ACHN (cell line): ENCODE measurements at regions not wholly inside any gene's neighbourhood (a gene's known extent, or its start where the extent isn't known, plus 50 kb on each side); places are given as distances from the start of the nearest gene placed in this dataset.

Experiments used
- DNase-seq: peaks from one replicate; pipeline ENCODE4 v3.0.0-alpha.2; 2015
- in situ Hi-C: cut with HindIII; loops from 2 replicates; pipeline ENCODE4 v1.10.0; 2017; ENCODE audit warnings: low sequenced_read_pairs, low pct_ligation_motif_present, low pct_unique_long_range_greater_than_20kb

DNA sequence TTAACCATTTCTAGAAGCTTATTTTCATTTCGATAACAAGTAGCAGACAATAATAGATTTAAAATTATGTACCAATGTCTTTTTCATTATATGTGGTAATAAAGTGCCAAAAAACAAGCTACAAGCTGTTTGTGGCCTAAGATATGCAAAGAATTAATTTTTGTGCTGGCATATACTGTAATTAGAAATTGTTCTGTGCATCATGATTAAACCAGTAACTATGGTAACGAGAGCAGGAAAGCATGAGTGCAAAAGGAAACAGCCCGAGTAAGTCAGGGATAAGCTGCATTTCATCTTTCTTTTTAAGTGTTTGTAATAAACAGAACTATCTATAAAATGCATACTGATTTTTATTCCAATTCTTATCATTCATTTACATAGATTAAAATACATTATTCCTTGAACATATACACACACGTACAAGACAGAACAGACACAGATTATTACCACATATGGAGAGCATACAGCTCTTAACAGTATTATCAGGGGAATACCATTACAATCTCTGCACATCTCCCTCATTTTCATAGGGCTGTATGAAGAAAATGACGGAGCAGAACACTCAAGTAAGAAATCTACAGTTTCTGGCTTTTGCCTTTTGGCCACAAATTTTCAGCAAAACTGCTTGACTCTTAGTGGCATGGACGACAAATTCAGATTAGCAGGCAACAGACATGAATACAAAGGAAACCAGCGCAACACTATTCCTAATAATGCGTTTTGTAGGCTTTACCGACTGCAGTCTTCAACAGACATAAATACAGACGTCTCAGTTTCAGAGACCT is 121.3 kb upstream of the WDR17 start:
- DNase-seq: no peak
- in situ Hi-C loops: no loop called here

- in situ Hi-C loops: no loop called here
- no peak for DNase-seq
Measured at GRCh38 chr4:175946472-175947116, 119.0 kb upstream of the WDR17 start.

DNA sequence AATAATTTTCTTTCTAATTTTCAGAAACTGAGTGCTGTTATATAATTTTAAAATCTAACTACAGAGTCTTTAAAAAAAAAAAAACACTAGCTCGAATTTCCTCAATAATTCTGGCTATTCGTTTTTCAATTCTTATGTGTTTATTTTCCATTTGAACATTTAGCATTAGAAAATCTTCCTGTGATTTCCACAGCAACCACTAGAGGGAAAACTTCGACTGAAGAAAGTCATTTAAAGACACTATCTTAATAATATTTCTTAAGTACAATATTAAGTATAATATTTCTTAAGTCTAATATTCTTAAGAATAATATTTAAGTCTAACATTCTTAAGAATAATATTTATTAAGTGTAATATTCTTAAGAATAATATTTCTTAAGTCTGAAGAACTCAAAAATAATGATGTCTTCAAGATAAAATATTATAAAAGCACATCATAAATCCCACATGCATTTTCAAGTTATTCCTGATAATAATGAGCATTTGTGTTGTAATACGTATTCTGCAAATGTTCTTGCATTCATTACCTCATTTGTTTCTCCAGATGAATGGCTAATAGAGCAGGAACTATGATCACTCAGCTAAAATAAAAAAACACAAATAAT is 118.4 kb upstream of the WDR17 start:
- peak; percentile 37 for DNase-seq
- in situ Hi-C loops: no loop called here

GRCh38 chr4:175951794-175952193 is 113.8 kb upstream of the WDR17 start:
- DNase-seq: no peak
- in situ Hi-C loops: no loop called here

DNA sequence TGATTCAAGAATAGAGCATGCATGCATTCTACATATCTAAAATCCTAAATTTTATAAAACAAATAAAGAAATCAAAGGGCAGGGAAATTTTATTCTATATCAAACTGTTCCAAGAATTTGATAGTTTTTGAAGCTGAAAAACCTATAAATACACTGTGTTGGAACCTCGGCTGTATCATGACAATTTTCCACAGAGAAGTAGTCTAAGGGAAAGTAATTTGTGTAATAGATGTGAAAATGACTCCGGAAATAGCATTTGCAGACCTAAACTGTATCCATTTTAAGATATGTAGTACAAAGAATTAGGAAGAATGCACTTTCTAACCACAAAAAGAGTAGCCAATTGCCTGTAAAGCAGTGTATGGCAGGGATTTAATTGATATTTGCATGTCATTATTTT is 112.5 kb upstream of the WDR17 start:
- no peak for DNase-seq
- in situ Hi-C loops: no loop called here

DNA sequence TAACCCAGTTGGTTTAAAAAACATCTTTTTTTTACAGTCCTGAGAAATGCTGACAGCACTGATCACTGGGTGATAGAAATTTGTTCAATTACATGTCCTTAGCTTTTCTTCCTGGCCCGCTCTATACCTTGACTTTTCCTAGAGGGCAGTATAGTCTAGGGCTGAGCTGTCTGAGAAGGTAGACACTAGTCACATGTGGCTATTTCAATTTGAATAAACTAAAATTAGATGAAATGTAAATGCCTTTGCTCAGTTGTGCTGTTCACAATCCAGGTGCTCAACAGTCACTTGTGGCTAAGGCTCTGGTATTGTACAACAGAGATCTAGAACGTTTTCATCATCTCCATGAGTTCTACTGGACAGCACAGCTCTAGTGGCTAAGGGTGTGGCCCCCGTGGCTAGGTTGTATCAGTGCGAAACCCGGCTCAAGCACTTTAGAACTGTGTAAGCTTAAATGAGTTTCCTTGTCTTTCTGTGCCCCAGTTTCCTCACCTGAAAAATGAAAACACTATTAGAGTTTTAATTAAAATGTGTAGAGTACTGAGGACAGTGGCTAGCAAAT is 111.6 kb upstream of the WDR17 start:
- in situ Hi-C loops: no loop called here
- no peak for DNase-seq

GRCh38 chr4:175954685-175955084 is 111.0 kb upstream of the WDR17 start:
- no peak for DNase-seq
- in situ Hi-C loops: no loop called here

DNA sequence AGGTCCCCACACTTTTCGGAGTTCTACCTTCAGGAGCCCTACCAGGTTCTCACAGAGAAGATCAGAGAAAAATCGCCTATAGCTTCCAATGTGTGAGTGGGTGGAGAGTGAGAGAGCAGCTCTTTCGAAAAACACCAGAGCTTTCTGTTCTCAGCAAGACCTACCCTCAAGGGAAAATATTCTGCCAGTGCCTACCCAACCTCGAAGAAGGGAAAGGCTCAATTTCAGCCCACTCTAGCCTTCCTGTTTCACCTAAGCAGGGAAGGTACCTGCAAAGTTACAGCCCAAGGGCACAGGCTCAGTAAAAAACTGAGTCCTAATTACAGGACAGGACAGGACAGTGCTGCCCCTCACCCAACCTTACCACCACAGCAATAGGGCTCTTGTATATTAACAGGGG is 104.0 kb upstream of the WDR17 start:
- in situ Hi-C loops: no loop called here

GRCh38 chr4:175970072-175970471 is 95.6 kb upstream of the WDR17 start:
- in situ Hi-C loops: no loop called here
- DNase-seq: no peak

More for the DNA sequence above, 104.0 kb upstream of the WDR17 start:
- DNase-seq: no peak

DNA sequence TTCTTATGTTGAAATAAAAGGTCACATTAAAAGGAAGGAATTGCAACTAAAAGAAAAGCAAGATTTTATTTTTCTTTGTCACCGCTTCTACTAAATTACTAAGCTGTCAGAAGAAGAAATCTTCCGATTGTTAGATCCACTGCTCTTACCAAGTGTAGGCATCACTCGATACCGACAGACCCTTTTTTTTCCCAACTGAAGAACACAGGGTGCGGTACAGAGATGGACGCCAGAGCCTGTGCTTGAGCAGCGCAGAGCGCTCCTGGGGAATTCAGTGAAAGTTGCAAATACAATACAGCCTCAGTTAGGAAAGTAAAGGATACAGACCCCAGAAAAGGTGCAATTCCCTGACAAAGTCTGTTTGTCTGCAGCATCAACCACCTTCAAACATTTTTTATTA is 94.9 kb upstream of the WDR17 start:
- no peak for DNase-seq
- in situ Hi-C loops: no loop called here

DNA sequence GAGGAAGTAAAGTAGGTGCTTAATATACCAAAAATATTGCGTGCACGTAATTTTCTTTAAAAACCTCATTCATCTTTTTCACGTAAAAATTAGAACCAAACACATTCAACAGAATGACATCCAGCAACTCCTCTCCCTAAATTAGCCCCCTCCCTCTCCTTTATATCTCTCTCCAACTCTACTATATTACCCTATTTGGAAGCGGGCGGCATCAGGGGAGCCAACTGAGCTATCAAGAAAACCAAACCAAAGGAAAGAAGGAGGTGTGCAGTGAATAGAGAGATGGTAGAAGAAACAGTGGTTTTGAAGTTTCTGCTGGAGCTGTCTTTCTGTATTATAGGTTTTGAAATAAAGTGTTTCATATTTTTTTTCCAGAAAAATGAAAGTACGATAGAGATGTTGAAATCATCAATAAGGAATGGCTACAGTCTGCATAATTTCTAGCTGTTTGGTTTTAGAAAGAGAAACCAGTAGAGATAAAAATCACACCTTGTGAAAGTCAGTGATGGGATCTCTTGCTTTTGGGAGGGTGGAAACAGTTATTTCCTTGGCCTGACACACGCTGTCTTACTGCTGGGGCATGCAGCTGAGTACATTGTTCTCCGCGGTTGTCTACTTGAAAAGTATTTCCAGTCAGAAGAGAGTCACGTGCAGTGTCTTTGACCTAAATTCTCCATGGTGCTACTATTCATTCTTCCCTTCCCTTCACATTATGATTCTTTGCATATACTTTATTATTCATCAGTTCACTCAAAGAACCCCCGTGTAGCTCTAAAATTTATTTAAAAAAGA is 94.1 kb upstream of the WDR17 start:
- in situ Hi-C loops: no loop called here
- no peak for DNase-seq

DNA sequence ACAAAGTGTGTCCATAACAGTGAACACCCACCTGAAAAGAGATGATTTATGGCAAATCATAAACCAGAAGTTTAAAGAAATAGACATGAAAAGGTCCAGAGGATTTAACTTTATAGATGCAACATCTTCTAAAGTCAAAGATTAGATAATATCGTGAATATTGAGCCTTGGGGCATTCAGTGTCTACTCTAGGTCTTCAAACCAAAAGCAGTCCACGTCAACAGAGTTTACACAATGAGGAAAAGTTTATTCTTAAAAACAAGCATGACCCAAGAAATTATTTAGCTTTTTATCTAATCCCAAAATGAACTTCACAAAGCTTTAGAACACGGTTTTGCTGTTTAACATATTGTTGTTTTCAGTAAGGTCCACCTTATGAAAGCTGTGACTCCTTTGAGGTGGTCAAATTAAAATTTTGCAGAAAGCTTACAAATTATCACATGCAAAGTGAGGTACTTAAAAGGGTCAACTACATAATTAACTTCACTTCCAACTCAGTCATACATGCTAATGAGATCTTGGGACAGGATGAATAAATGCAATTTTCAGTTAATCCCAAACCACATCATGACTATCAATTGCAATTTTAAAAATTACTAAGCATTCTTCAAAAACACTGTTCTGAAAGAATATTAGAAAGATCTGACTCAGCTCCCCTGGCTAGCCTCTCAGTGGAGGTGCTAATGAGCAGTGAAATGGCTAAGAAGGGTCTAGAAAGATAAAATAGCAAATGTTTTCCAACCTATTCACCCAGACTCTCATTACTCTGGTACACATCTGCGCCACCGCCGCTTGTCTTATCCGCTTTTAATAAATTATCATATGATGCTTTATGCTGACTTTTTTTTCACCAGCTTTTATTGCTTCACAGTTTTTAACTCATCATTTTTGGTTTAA is 92.4 kb upstream of the WDR17 start:
- in situ Hi-C loops: no loop called here

GRCh38 chr4:175983636-175984035 is 82.0 kb upstream of the WDR17 start:
- in situ Hi-C loops: no loop called here
- DNase-seq: no peak

More for the DNA sequence above, 92.4 kb upstream of the WDR17 start:
- no peak for DNase-seq

GRCh38 chr4:175986668-175987067 is 79.0 kb upstream of the WDR17 start:
- no peak for DNase-seq
- in situ Hi-C loops: no loop called here

DNA sequence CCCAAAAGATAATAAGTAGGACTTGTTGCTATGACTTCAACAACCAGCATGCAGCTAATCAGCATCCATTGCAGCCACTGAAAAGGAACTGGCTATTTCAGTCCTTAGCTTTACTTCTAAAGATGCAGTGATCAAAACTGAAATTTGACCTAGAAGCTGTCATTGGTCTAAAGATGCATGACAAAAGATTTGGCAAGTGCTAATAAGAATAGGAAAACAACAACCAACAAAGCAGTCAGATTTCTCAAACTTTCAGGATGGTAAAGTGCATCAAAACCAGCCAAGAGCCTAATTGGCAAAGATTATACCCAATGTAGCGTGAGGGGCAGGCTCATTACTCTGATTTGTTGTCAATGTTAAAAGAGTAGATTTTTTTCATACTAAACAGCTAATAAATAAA is 77.1 kb upstream of the WDR17 start:
- in situ Hi-C loops: no loop called here

DNA sequence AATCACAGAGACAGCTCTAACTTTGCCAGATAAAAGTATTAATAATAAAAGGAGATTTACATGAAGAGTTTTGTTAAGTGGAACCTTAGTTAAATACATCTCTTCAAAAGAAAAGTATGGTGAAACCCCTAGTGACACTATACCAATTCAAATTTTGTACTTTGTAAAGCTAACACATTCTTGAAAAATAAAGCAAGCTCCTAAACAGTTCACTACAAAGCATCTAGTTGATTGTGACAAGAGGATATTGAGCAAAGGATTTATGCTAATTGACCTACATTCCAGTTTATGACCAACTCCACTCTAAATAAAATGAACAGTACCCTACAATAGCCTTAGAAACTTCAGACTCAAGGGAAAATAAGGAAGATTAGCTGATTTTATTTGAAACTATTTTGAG is 69.4 kb upstream of the WDR17 start:
- in situ Hi-C loops: no loop called here
- no peak for DNase-seq

More for the DNA sequence above, 77.1 kb upstream of the WDR17 start:
- no peak for DNase-seq

- in situ Hi-C loops: no loop called here
- no peak for DNase-seq
Measured at GRCh38 chr4:175997291-175997690, 68.3 kb upstream of the WDR17 start.

- in situ Hi-C loops: no loop called here
- DNase-seq: peak; percentile 39
Measured at GRCh38 chr4:175998782-175999181, 66.9 kb upstream of the WDR17 start.
